NCI-H526 treated with DMSO at 0.1 percent for 48 hours (cell line): ENCODE measurements at regions not wholly inside any gene's neighbourhood (a gene's known extent, or its start where the extent isn't known, plus 50 kb on each side); places are given as distances from the start of the nearest gene placed in this dataset.
"Not testable (repeated sequence)": the region's sequence is repeated elsewhere in the genome, so short reads cannot be mapped to it uniquely, and the experiment has no call there.

Source experiments
- DNase-seq: peaks from one replicate; lab custom pipeline; 2025; lab: John Stamatoyannopoulos, UW

DNA sequence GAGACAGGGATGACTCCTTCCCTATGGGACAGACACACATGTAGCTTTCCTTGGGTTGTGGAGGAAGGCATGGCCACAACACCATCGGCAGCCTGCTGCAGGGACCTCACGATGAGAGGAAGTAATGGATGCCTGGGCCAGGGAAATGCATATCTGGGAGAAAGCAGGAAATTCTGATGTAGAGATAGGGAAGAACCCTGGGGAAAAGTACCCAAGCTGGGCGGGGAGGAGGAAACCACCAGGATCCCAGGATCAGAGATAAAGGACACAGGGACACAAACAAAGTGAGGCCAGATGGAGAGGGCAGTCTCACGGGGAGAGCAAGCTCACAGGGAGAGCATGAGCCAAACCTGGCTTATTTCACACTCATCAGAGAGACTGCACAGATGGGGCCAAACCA, 294.7 kb upstream of the TEKT4 start:
- not testable (repeated sequence) for DNase-seq

DNA sequence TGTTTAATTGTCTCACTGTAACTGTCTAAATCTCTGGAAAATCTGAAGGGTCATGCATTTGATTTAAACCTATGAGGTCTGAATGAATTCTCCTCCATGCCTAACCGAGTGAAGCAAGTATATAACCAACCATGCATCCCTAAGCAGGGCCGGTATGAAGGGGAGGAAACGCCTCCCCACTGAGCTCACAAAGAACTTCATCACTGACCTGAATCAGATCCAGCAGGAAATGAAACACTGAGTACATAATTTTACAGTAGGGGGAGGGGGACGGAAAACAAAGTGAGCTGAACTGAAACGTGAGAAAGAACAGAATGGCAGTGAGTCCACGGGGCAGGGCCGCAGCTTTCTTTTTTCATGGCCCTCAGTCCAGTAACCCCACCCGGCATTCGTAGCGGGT, 294.1 kb upstream of the TEKT4 start:
- peak; percentile 42 for DNase-seq

DNA sequence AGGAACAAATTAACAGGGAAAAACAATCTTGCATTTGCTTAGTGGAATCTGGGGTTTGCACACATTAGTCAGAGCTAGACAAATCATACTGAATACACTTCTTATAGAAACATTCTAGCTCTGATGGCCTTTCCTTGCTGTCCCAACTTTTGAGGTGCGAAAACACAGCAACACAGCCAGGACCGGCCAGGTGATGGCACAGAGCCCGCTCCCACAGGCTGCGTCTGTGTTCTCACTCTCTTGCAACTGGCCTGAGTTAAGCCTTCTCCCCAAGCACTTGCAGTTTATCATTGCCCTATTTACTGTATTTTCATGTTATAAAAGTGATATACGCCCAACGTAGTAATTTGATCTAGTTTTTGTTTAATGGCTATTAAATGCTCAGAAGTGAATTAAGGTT, 292.0 kb upstream of the TEKT4 start:
- not testable (repeated sequence) for DNase-seq

DNA sequence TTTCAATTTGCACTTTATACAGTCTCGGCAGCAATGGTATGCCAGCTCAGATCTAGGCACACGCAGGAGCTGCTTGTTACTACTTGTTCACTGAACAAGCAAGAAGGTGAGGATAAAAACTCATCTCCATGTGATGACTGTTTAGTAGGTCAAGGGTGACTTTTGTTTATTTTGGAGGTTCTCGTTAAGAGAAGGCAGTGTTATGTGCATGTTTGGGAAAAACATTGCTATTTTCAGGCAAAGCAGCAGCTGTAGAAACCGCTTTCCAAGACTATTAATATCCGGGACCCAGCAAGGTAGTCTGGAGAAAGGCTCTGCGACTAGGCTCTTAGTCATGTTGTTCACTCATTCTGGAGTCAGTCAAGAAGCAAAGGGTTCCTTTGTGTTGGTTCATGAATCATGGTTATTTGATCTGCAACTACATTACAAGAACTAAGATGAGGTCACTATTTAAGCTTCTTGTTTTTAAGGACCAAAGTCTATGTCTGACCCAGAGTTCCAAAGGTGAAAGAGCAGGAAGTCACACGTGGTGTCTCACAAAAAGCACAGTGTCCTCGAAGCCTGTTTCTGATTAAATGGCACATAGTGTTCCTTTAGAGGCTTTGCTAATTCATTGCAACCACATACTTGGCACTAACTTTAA, 288.0 kb upstream of the TEKT4 start:
- DNase-seq: not testable (repeated sequence)

DNA sequence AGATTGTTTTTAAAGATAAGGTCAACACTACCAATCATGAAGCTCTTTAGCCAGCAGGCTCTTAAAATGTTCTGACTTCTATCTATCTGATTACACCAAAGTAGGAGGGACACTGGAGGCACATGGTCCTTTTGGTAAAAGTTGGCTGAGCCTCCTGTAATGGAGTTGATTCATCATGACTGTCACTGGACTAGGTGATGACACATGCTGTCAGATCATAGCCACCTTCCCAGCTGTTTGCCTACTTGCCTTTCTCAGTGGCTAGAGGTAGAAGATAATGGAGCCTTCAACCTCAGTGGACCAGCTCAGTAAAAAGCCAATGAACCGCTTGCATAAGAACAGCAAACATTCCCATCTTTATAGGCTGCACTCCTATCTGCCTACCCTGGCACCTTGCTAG, 286.7 kb upstream of the TEKT4 start:
- not testable (repeated sequence) for DNase-seq

DNA sequence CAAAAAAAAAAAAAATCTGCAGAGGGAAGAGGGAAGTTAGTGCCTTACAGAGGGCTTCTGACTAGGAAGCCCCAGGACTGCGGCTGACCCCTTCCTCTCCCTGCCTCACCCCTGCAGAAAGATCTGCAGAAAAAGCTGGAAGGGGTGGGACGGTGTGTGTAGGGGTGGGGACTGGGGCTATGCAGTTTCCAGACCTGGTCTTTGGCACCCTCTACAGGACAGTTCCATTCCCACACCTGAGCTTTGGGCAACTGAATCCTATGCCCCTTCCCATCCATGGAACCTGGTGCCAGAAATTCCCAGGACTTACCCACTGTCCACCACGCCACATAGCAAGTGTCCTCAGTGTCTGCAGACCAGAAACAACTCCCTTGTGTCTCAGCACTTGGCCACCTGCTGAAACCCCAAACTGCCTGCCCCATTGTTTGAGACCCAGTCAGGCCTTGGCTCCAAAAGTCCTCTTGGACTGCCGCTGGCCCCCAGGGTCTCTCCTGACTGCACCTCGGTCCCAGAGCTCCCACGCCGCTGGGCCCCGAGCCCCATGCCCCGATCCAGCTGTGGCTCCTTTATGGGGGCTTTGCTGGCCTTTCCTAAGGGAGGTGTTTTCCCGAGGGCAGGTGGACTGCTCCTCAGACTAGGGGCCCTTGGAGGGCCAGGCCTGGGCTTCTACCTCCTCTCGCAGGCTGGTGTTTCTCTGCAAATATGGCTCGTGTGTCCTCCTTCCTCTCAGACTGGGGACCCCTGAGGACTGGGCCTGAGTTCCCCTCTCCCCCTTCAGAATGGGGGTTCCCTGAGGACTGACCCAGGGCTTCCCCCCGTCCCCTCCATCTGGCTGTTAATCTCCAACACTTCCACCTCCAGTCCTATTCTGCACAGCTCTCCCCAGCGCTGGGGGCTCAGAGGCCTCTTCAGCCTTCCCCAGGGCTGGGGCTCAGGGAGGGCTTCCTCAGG, 284.9 kb upstream of the TEKT4 start:
- not testable (repeated sequence) for DNase-seq

DNA sequence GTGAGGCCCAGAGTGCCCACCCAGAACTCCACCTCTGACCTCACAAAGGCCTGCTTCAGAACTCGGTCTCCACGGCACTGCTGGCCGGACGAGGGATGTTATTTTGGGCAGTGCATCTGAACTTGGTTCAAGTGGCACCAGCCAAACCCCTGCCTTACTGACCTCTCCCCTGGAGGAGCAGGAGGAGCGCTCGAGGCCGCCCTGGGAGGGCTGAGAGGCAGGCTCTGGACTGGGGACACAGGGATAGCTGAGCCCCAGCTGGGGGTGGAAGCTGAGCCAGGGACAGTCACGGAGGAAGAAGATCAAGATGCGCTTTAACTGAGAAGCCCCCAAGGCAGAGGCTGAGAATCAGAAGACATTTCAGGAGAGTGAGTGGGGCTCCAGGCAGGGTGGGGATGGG, 284.2 kb upstream of the TEKT4 start:
- not testable (repeated sequence) for DNase-seq

DNA sequence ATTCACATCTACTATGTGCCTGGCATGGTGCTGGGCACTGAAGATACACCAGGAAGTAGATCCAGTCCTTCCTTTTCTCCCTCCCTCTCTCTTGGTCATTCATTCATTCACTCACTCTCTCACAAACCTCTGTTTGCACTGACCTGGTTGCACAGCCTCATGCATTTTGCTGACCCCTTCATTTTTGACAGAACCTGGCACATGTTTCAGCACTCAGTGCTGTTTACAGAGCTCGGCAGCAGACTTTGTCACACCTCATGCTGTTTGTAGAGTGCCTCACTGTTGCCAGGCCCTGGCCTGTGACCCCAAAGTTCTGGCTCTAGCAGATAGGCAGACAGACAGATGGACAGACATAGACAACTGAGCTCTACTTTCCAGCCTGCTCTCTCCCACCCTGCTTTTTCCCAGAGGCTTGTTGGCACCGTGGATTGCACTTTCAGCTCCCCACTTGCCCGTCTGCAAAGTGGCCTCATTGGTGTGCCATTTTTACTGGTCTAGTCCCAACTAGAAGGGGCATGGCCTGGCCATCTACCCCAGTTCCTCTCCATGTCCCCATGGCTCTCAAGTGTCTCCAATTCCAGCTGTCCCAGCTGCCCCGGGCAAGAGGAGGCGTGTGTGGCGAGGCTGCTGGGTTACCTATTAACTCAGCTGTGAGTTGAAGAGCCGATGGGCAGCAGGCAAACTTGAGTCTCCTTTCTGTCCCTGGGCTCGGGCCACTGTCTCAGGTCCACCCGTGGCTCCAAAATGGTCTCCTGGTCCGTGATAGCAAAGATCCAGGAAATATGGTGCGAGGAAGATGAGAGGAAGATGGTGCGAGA, 277.0 kb upstream of the TEKT4 start:
- not testable (repeated sequence) for DNase-seq

DNA sequence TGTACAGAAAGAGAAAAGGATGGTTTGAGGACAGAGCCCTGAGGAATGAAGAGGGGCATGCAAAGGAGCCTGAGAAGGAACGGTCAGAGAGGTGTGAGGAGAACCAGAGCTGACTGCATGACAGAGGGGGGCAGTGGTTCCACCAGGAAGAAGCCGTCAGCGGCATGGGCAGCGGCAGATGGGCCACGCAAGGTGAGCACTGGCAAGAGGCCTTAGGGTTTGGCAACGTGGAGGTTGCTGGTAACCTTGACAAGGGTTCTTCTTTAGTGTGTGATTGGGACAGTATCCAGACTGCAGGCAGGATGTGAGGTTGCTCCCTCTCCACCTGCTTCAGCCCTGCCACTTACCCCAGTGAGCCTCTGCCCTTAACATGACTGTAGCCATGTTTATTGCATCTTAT, 275.3 kb upstream of the TEKT4 start:
- not testable (repeated sequence) for DNase-seq

DNA sequence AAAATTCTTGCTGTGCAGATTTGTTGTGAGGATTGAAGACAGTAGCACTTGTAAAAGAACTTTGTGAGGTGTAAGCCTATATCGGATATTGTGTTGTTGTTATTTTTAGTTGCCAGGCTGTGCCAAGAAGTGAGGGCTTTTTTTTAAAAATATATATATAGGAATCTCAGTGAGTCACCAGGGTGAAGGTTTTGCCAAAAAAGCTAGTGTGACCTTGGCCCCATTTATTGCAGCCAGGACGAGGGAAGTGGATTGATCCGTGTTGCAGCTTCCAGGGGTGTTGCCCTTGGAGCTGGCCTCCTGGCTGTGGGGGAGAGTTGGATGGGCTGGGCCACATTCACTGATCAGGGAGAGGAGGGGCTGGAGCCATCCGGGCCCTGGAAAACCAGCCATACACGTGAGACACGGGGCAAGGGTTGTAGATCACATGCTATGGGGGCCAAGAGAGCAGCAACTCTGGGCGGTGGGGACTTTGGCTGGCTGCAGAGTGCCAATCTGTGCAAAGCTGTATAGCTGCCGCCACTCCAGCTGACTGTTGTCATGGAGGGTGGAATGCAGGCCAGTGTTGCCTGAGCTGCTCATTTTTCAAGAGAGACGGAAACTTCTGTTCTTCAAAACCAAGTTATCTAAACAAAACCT, 273.0 kb upstream of the TEKT4 start:
- DNase-seq: not testable (repeated sequence)

DNA sequence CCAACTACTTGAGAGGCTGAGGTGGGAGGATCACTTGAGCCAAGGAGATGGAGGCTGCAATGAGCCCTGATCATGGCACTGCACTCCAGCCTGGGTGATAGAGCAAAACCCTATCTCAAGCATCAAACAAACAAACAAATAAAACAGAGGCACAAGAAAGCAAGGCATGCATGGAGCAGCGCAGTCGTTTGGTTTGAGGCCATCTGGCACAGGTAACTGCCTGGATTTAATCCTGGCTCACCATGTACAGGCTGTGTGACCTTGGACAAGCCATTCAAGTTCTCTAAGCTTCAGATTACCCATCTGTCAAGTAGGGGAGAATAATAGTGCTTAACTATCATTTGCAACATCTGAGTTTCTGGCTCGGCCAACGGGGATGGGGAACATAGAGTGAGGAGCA, 270.3 kb upstream of the TEKT4 start:
- DNase-seq: not testable (repeated sequence)

DNA sequence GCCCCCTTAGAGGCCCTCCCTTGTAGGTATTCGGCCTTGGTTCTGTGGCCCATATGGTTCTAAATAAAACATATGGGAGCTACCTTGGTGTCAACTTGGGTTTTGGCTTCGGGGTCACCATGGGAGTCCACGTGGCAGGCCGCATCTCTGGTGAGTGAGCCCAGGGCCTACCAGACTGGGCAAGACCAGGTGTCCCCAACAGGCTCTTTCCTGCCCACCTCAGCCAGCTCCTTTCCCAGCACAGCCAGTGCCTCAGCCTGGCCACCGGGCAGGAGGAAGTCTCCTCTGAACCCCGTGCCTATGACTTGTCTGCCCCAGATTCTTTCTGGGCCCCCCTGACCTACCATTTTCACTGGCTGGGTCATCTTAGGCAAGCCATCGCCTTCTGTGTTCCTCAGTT, 268.8 kb upstream of the TEKT4 start:
- no peak for DNase-seq

DNA sequence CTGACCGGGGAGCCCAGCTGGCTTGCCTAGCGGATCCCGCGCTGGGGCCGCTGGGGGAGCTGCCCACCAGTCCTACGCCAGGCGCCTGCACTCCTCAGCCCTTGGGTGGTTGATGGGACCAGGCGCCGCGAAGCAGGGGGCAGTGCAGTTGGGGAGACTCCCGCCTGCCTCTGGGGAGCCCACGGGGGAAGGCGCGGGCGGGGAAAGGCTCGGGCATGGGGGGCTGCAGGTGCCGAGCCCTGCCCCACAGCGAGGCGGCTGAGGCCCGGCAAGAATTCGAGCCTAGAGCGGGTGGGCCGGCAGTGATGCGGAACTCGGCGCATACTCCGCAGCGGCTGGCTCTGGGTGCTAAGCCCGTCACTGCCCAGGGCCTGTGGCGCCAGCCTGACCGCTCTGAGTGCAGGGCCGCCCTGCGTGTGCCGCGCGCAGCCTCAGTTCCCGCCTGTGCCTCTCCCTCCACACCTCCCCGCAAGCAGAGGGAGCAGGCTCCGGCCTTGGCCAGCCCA, 249.1 kb upstream of the TEKT4 start:
- no peak for DNase-seq

DNA sequence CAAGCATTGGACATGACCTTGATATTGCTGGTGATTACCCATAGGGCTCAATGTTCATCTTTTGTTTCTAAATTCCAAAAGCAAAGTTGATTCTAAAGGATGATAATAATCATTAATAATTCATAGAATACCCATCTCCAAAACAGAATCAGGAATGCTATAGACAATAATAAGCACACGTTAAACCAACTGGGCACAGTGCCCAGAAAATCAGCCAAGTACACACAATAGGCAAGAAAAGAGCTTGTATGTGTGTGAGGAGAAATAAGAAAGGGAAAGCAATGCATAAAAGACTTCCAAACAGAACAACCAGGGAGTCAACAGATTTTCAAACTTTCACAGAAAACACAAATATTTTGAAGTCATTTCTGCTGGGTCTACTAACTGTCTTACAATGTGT, 242.3 kb upstream of the TEKT4 start:
- DNase-seq: not testable (repeated sequence)

DNA sequence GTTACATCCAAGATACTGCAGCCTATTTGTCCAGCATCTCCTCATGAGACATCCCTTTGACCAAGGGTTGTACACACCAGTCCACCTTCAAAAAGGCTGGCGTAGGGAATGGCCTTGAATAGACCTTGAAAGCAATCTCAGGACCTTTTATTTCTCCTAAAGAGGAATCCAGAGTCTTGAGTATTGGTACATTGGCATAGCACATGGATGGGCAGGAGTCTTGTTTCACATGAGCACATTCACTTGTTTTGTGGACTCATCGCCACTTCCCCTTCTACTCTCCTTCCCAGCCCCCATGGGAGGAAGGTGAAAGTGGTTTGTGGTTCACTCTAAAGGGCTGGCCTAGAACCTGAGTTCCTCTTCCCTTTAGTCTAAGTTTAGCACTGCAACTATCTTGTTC, 229.8 kb upstream of the TEKT4 start:
- not testable (repeated sequence) for DNase-seq

DNA sequence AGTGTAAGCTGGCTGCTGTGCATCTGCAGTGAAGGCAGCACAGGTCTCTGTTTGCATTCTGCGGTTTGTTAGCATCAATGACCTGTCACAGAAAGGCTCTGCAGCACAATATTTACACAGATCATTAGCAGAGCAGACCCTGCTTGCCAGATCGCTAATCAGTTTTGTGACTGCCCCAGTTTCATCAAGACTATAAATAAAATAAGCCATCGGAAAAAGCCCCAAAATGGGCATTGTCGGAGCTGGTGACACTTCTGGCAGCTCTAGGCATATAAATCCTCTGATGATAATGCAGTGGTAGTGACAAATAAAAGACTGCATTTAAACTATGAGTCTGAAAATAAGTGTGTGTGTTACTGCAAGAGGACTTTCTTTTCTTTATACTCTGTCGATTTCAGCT, 219.1 kb upstream of the TEKT4 start:
- DNase-seq: not testable (repeated sequence)

DNA sequence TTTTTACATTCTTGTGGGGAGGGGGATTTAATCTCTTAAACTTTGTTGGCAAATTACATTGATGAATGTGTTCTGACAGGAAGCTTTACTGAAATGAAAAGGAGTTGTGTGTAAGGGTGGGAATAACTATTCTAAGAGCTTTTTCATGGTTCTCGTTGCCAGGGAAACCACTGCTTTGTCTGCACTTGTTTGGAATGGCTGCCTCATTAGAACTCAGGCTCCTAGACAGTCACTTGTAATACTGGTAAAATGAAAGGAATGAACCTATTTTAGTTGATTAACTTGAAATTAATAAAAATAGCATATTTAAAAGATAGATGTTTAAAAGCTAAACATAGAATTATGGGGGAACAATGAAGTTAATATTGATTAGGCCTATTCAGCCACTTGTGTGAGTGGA, 201.4 kb upstream of the TEKT4 start:
- DNase-seq: not testable (repeated sequence)

DNA sequence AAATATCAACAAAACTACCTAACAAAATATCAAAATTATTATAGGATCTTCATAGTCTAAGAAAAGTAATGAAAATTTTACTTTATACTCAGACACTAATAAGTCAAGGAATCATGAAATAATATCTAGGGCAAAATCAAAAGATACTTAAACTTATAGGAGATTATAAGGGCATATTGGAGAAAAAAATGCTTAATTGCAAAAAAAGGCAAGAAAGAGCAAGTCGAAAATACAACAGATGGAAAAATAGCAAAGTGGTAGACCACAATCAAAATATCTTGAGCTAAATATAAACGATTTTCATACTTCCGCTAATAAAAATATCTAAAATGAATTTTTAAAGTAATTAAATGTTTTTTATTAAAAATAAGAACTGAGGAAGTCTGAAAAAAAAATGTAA, 177.0 kb upstream of the TEKT4 start:
- DNase-seq: not testable (repeated sequence)

DNA sequence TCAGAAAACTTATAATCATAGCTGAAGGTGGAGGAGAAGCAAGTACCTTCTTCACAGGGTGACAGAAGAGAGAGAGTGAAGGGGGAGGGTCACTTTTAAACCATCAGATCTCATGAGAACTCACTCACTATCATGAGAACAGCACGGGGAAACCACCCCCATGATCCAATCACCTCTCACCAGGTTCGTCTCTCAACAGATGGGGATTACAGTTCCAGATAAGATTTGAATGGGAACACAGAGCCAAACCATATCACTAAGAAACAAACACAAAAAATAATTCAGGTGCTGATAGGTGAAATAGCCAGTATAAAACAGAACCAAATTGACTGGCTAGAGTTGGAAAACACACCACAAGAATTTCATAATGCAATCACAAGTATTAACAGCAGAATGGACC, 162.2 kb upstream of the TEKT4 start:
- DNase-seq: not testable (repeated sequence)

DNA sequence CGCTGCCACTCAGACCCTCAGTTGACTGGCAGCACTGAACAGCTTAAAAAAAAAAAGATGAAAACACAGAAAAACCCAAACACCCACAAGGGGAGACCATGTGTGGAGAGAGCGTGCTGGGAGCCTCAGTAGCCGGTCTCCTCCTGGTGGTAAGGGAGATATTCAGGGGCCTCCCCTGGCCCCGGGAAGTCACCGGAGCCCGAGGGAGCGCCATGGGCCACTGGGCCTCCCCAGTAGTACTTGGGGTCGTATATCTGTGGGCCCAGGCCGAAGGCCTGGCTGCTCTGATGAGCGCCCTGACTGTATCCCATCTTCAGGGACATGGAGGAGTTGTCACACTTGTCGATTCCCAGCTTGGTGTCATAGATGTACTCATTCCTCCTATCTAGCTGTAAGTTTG, 145.7 kb upstream of the TEKT4 start:
- DNase-seq: no peak

DNA sequence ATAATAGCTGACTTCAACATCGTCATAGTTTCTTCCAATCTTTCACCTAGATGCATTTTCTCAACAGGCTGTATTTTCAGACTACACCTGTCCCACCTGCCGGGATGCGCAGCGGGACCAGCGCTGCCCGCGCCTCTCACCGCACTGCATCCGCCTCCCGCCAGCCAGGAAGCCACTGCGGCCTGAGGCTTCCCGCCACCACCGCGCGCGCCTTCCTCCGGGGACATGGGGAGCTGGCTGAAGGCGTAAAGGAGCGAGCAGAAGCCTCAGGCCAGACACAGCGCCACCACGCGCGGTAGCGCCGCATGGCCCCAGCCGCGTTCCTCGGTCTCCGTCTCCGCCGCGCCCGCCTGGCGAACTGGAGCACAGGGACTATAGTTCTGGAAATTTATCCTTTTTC, 135.7 kb upstream of the TEKT4 start:
- not testable (repeated sequence) for DNase-seq

DNA sequence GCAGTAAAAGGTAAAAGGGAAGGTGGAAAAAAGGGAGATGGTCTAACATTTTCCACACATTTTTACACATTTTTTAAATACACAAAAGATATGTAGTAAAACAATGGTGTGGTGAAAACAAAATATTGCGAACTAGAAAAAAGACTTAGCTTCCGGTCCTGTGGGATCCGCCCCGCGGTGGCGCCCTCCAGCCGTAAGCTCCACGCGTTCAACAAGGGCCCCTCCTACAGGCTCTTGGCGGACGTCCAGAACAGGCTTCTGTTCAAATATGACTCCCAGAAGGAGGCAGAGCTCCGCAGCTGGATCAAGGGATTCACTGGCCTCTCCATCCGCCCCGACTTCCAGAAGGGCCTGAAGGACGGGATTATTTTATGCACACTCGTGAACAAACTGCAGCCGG, 134.1 kb upstream of the TEKT4 start:
- DNase-seq: not testable (repeated sequence)
